HCT116 (cell line): ENCODE measurements at regions not wholly inside any gene's neighbourhood (a gene's known extent, or its start where the extent isn't known, plus 50 kb on each side); places are given as distances from the start of the nearest gene placed in this dataset.

Experiments used
- ATAC-seq: fragments of 200-7000 bp; cut with Tn5 transposase; 2 replicates; pipeline ENCODE4 v1.9.1; 2020; ENCODE audit warnings: mild to moderate bottlenecking, moderate library complexity
- BruUV-seq: library from RNA; stranded (reverse); fragments of 400-500 nt; replicated peaks from 2 replicates; lab custom pipeline; 2021; lab: Mats Ljungman, UMichigan
- CTCF ChIA-PET: fragments of 300-600 bp; sonication (Branson Sonifier 250); formaldehyde crosslinking; loops from one replicate; lab custom pipeline; 2021; ENCODE audit warnings: antibody characterized with exemption; lab: Charles Lee
- POLR2A ChIA-PET: fragments of 300-600, 350-600 bp; sonication (Branson Sonifier 250); formaldehyde crosslinking; loops from one replicate; lab custom pipeline; 2021; ENCODE audit warnings: antibody characterized with exemption; lab: Charles Lee
- RAD21 ChIA-PET, 2 experiments: fragments of 300-600 bp; sonication (Branson Sonifier 250); formaldehyde crosslinking; loops; one replicate each; lab custom pipeline; 2023; ENCODE audit warnings: low total read pairs in 2 of 2; ENCODE audit not compliant: uncharacterized antibody in 2 of 2, unreplicated experiment in 2 of 2, low non-redundant PET in 1 of 2; lab: Charles Lee
- DNase-seq: peaks from one replicate; pipeline ENCODE4 v3.0.0-alpha.2; 2010; ENCODE audit warnings: low read depth, low spot score
- H2AFZ ChIP-seq: fragments of 200-600 bp; shearing (Covaris generic), sonication (generic); 2 replicates; pipeline ENCODE4 v1.6.1; 2017; ENCODE audit warnings: low read depth, mixed run types, mixed read lengths, antibody characterized with exemption, low read length; ENCODE audit not compliant: poor library complexity, severe bottlenecking
- H3K27ac ChIP-seq: 2 replicates; pipeline ENCODE4 v1.5.1; 2012; ENCODE audit warnings: low read depth, low read length
- H3K27me3 ChIP-seq: fragments of 200-600 bp; sonication (generic); 2 replicates; pipeline ENCODE4 v1.6.1; 2016; ENCODE audit warnings: mixed run types, low read length, mixed read lengths; ENCODE audit not compliant: insufficient read depth
- H3K36me3 ChIP-seq, 2 experiments: fragments of 200-500 bp in 1 of 2; fragments of 200-600 bp in 1 of 2; sonication (Bioruptor generic) in 1 of 2; sonication (generic) in 1 of 2; 2 replicates each; pipeline versions ENCODE4 v1.5.1 to v1.6.1; 2014 to 2016; ENCODE audit warnings: low read length in 2 of 2, inconsistent platforms in 1 of 2, mixed read lengths in 1 of 2, mixed run types in 1 of 2; ENCODE audit not compliant: insufficient read depth in 2 of 2, control insufficient read depth in 1 of 2
- H3K4me1 ChIP-seq, 2 experiments: fragments of 200-600 bp in 1 of 2; sonication (generic) in 1 of 2; 2 replicates each; pipeline versions ENCODE4 v1.5.1 to v1.6.1; 2012 to 2017; ENCODE audit warnings: low read length in 2 of 2, inconsistent platforms in 1 of 2, mild to moderate bottlenecking in 1 of 2, mixed read lengths in 1 of 2, mixed run types in 1 of 2, moderate library complexity in 1 of 2; ENCODE audit not compliant: insufficient read depth in 2 of 2, control insufficient read depth in 1 of 2
- H3K4me2 ChIP-seq: fragments of 200-600 bp; sonication (generic); 2 replicates; pipeline ENCODE4 v1.6.1; 2017; ENCODE audit warnings: mixed run types, low read length, mixed read lengths
- H3K4me3 ChIP-seq, 2 experiments: fragments of 200-600 bp in 1 of 2; sonication (generic) in 1 of 2; replicated peaks in 1 of 2; 2 replicates each; pipeline ENCODE4 v1.5.1; 2011 to 2016; ENCODE audit warnings: low read length in 2 of 2, control low read depth in 1 of 2, low read depth in 1 of 2, mild to moderate bottlenecking in 1 of 2, mixed read lengths in 1 of 2, mixed run types in 1 of 2
- H3K79me2 ChIP-seq: fragments of 200-600 bp; sonication (generic); 2 replicates; pipeline ENCODE4 v1.6.1; 2017; ENCODE audit warnings: mild to moderate bottlenecking, mixed run types, low read length, moderate library complexity, mixed read lengths; ENCODE audit not compliant: insufficient read depth
- H3K9ac ChIP-seq: fragments of 200-600 bp; sonication (generic); 2 replicates; pipeline ENCODE4 v1.6.1; 2016; ENCODE audit warnings: low read length, mixed read lengths
- H3K9me2 ChIP-seq: fragments of 200-600 bp; sonication (generic), shearing (Covaris generic); 2 replicates; pipeline ENCODE4 v1.6.1; 2017; ENCODE audit warnings: mixed run types, mild to moderate bottlenecking, moderate library complexity; ENCODE audit not compliant: insufficient read depth
- H3K9me3 ChIP-seq, 2 experiments: fragments of 200-500 bp in 1 of 2; fragments of 200-600 bp in 1 of 2; sonication (Bioruptor generic) in 1 of 2; sonication (generic) in 1 of 2; 2 replicates each; pipeline ENCODE4 v1.6.1; 2014 to 2017; ENCODE audit warnings: low read length in 2 of 2, mixed read lengths in 2 of 2, inconsistent platforms in 1 of 2, low read depth in 1 of 2, mild to moderate bottlenecking in 1 of 2, mixed run types in 1 of 2, moderate library complexity in 1 of 2; ENCODE audit not compliant: control insufficient read depth in 1 of 2, insufficient read depth in 1 of 2
- H4K20me1 ChIP-seq: fragments of 200-600 bp; sonication (generic), shearing (Covaris generic); 2 replicates; pipeline ENCODE4 v1.6.1; 2017; ENCODE audit warnings: mixed run types, mild to moderate bottlenecking, moderate library complexity; ENCODE audit not compliant: insufficient read depth
- ATF3 ChIP-seq: IDR thresholded peaks from 2 replicates; pipeline ENCODE4 v1.6.1; 2012
- CBX3 ChIP-seq: IDR thresholded peaks from 2 replicates; pipeline ENCODE4 v1.6.1; 2012; ENCODE audit warnings: low read depth
- CTCF ChIP-seq, 3 experiments: fragments of 200-600 bp in 1 of 3; sonication (generic) in 1 of 3; IDR thresholded peaks in 2 of 3; conservative IDR thresholded peaks in 1 of 3; 2 replicates each; pipeline ENCODE4 v1.5.1; 2012 to 2017; ENCODE audit warnings: low read depth in 2 of 3, low read length in 2 of 3, antibody characterized with exemption in 1 of 3, borderline replicate concordance in 1 of 3, control low read depth in 1 of 3, mild to moderate bottlenecking in 1 of 3, mixed read lengths in 1 of 3, mixed run types in 1 of 3, moderate library complexity in 1 of 3; ENCODE audit not compliant: insufficient read depth in 1 of 3
- EGR1 ChIP-seq: IDR thresholded peaks from 2 replicates; pipeline ENCODE4 v1.6.1; 2012; ENCODE audit warnings: low read depth
- EZH2 ChIP-seq: fragments of 200-600 bp; sonication (generic); IDR thresholded peaks from 2 replicates; pipeline ENCODE4 v1.6.1; 2017; ENCODE audit warnings: antibody characterized with exemption, mixed run types
- EZH2phosphoT487 ChIP-seq: fragments of 200-600 bp; IDR thresholded peaks from 2 replicates; pipeline ENCODE4 v1.6.1; 2018; ENCODE audit warnings: antibody characterized with exemption, borderline replicate concordance
- JUND ChIP-seq: IDR thresholded peaks from 2 replicates; pipeline ENCODE4 v1.6.1; 2012
- POLR2A ChIP-seq: IDR thresholded peaks from 2 replicates; pipeline ENCODE4 v1.7.0; 2011; ENCODE audit warnings: borderline replicate concordance; ENCODE audit not compliant: insufficient read depth, insufficient read length; ENCODE audit errors: extremely low read depth
- RAD21 ChIP-seq: IDR thresholded peaks from 2 replicates; pipeline ENCODE4 v1.6.1; 2012; ENCODE audit warnings: low read depth, mild to moderate bottlenecking
- TCF7L2 ChIP-seq: IDR thresholded peaks from 2 replicates; pipeline ENCODE4 v1.7.0; 2011; ENCODE audit warnings: borderline replicate concordance, inconsistent platforms; ENCODE audit not compliant: insufficient read depth, insufficient read length; ENCODE audit errors: extremely low read depth
- YY1 ChIP-seq: IDR thresholded peaks from 2 replicates; pipeline ENCODE4 v1.6.1; 2011; ENCODE audit warnings: low read length, low read depth, moderate library complexity, mild to moderate bottlenecking; ENCODE audit not compliant: insufficient replicate concordance; ENCODE audit errors: extremely low read depth
- ZBTB33 ChIP-seq: IDR thresholded peaks from 2 replicates; pipeline ENCODE4 v1.6.1; 2011; ENCODE audit warnings: mild to moderate bottlenecking, low read length, moderate library complexity; ENCODE audit not compliant: insufficient replicate concordance; ENCODE audit errors: extremely low read depth
- ZNF274 ChIP-seq: fragments of 200-500 bp; sonication (Bioruptor generic); IDR thresholded peaks from 2 replicates; pipeline ENCODE4 v1.6.1; 2014; ENCODE audit warnings: mild to moderate bottlenecking, low read depth, low read length, inconsistent platforms
- intact Hi-C: fragments of 100-400 bp; cut with micrococcal nuclease; formaldehyde crosslinking; loops from 2 replicates; pipeline ENCODE4 v1.10.0; 2022

GRCh38 chr6:170113141-170113540 lies 177.7 kb downstream of the DLL1 start:
- H3K79me2 ChIP-seq: no peaks in the 10 kb centered on the region
- no peak overlapping the region for H3K9ac ChIP-seq
- RAD21 ChIA-PET: no interaction called here
- H3K27me3 ChIP-seq: no peaks in the 10 kb centered on the region
- no peaks in the 10 kb centered on the region for H3K9me3 ChIP-seq
- BruUV-seq: no TSS peak
- DNase-seq: no peak
- H3K27ac ChIP-seq: no peak overlapping the region
- H3K4me1 ChIP-seq: no peaks in the 10 kb centered on the region
- TF ChIP-seq EGR1: no peak
- TF ChIP-seq RAD21: no peak
- TF ChIP-seq CBX3: no peak
- TF ChIP-seq JUND: no peak
- no peak for TF ChIP-seq POLR2A
- no peak for TF ChIP-seq YY1
- TF ChIP-seq, all 23 proteins: peak for 0
- POLR2A ChIA-PET: no interaction called here
- no peaks in the 10 kb centered on the region for H4K20me1 ChIP-seq
- no peaks in the 10 kb centered on the region for H3K9me2 ChIP-seq
- no peak overlapping the region for H3K4me3 ChIP-seq
- CTCF ChIA-PET: no interaction called here
- H3K4me2 ChIP-seq: no peak overlapping the region
- no peak overlapping the region for H2AFZ ChIP-seq
- no peaks in the 10 kb centered on the region for H3K36me3 ChIP-seq
- intact Hi-C loops: no loop called here
- no peak for ATAC-seq

- H3K4me1 ChIP-seq: no peaks in the 10 kb centered on the region
- POLR2A ChIA-PET: no interaction called here
- no peak overlapping the region for H2AFZ ChIP-seq
- H3K9me2 ChIP-seq: no peaks in the 10 kb centered on the region
- CTCF ChIA-PET: no interaction called here
- no peaks in the 10 kb centered on the region for H3K27me3 ChIP-seq
- intact Hi-C loops: no loop called here
- no peaks in the 10 kb centered on the region for H3K36me3 ChIP-seq
- no peaks in the 10 kb centered on the region for H4K20me1 ChIP-seq
- H3K27ac ChIP-seq: no peak overlapping the region
- H3K4me2 ChIP-seq: no peak overlapping the region
- no peak overlapping the region for H3K4me3 ChIP-seq
- RAD21 ChIA-PET: no interaction called here
- no peaks in the 10 kb centered on the region for H3K9me3 ChIP-seq
- no peak for ATAC-seq
- TF ChIP-seq EZH2phosphoT487 (no peak), TCF7L2 (no peak), ZBTB33 (no peak), JUND (no peak), EZH2 (no peak), CTCF (IDR thresholded peaks at IDR 0.05 in 2 of 3, conservative IDR thresholded peaks at IDR 0.05 in 1 of 3; ENCODE audit: borderline replicate concordance in 1 of 3, insufficient read depth in 1 of 3, low read depth in 2 of 3, low read length in 2 of 3) (no peak), CBX3 (no peak), ATF3 (no peak), EGR1 (no peak), ZNF274 (no peak), RAD21 (no peak)
- TF ChIP-seq, all 23 proteins: peak for 0
- Histone ChIP-seq H3K79me2 (no peaks in the 10 kb centered on the region), H3K9ac (no peak overlapping the region)
- no peak for DNase-seq
- BruUV-seq: no TSS peak
Measured at GRCh38 chr6:170112583-170112860, 178.4 kb downstream of the DLL1 start.
